Epithelial cell of proximal tubule (primary cell): ENCODE measurements at regions not wholly inside any gene's neighbourhood (a gene's known extent, or its start where the extent isn't known, plus 50 kb on each side); places are given as distances from the start of the nearest gene placed in this dataset.

Experiments
- DNase-seq: peaks from one replicate; pipeline ENCODE4 v3.0.0-alpha.2; 2011; ENCODE audit warnings: low read depth
- H3K4me3 ChIP-seq: 2 replicates; pipeline ENCODE4 v1.5.1; 2011; ENCODE audit warnings: low read depth, mild to moderate bottlenecking, low read length
- TF ChIP-seq, protein P1 (sequence below): conservative IDR thresholded peaks from 2 replicates; pipeline ENCODE4 v1.5.1; 2012; ENCODE audit warnings: low read depth, mild to moderate bottlenecking, low read length

DNA sequence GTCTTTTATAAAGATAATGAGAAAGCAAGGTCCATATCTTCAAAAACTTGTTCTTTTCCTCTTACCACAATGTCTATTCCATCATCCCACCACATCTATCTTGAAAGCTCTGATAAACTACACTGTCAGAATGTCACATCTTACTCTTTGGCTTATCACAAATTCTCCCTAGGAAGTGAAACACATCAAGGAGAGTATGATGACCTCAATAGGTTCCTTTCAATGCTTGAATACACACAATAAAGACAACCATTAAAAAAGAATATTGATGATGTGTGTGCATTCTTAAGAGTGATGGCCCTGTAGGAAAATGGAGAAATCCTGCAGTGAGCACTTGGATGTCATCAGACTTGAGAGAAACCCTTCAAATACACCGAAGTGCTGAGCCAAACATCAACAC lies 918.1 kb upstream of the SORCS1 start:
- TF ChIP-seq, protein P1, sequence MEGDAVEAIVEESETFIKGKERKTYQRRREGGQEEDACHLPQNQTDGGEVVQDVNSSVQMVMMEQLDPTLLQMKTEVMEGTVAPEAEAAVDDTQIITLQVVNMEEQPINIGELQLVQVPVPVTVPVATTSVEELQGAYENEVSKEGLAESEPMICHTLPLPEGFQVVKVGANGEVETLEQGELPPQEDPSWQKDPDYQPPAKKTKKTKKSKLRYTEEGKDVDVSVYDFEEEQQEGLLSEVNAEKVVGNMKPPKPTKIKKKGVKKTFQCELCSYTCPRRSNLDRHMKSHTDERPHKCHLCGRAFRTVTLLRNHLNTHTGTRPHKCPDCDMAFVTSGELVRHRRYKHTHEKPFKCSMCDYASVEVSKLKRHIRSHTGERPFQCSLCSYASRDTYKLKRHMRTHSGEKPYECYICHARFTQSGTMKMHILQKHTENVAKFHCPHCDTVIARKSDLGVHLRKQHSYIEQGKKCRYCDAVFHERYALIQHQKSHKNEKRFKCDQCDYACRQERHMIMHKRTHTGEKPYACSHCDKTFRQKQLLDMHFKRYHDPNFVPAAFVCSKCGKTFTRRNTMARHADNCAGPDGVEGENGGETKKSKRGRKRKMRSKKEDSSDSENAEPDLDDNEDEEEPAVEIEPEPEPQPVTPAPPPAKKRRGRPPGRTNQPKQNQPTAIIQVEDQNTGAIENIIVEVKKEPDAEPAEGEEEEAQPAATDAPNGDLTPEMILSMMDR, result no peak
- no peak overlapping the region for H3K4me3 ChIP-seq

DNA sequence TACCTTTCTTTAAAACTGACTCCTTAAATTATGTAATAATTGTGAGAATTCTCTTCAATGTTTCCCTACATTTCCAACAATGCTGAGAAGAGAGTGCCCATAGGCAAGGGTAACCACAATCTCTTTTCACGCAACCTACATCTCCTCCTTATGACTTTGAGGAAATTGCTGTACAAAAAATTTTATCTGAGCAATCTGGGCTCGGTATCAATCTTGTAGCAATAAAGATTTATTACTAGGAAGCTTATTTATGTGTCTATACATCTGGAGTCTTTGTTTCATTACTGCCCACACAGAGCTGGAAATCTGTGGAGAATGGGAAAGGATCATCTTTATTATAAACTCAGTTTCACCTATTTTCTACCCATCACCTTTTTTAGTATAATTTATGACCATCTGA lies 913.8 kb upstream of the SORCS1 start:
- TF ChIP-seq, protein P1, result no peak
- DNase-seq, result no peak
- no peak overlapping the region for H3K4me3 ChIP-seq

More for the DNA sequence above, 918.1 kb upstream of the SORCS1 start:
- no peak for DNase-seq

DNA sequence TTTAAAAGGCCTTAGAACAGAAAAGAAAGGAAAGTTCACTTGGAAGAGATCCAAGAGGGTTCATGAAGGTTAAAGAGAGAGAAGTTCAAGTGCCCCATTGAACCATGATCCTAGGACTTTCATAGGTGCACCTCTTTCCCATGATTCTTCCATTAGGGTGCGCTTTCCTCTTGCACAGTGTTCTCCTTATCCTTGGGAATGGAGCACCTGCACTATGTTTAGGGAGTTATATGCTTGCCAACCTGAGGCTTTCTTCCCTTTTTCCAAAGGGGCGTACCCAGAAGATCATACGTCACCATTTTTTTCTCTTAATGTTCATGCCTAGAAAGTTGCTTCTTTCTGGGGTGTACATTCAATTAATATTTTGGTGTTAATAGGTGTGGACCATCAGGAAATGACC lies 908.0 kb upstream of the SORCS1 start:
- TF ChIP-seq, protein P1, result no peak
- H3K4me3 ChIP-seq, result no peak overlapping the region
- DNase-seq, result no peak

DNA sequence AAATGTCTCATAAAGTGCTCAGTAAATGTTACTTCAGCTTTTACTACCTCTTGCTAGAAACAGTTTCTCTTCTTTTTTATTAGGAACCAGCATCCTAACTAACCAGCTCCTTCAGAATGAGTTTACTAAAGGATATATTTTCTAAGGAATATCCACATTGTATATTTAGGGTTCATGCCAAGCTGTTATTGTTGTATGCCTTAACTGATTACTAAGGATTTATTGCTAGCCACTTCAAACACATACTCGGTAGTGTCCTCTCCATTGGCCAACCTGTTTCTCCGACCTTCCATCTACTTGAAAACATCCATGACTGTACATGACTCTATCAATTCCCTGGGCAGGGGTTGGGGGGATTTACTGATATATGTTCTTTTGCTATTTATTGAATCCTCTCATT lies 906.3 kb upstream of the SORCS1 start:
- no peak for DNase-seq
- TF ChIP-seq, protein P1, result no peak
- H3K4me3 ChIP-seq, result no peak overlapping the region

DNA sequence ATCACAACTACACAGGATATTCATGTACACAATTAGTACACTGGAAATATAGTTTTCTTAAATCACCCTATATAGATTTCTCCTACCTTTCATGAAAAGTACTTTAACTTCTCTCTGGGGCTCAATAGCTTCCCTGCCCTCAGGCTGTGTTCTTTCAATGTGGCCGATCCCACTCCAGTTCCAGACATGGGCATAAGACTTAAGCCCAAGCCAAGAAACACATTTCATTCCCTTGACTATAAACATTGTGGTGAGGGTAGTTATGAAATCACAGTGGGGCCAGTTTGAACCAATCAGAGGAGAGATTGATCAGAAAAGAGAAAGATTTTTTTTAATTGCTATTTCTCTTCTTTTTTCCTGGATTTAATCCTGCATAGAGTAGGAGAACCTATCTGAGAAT lies 904.6 kb upstream of the SORCS1 start:
- no peak overlapping the region for H3K4me3 ChIP-seq
- DNase-seq, result no peak
- TF ChIP-seq, protein P1, result no peak

DNA sequence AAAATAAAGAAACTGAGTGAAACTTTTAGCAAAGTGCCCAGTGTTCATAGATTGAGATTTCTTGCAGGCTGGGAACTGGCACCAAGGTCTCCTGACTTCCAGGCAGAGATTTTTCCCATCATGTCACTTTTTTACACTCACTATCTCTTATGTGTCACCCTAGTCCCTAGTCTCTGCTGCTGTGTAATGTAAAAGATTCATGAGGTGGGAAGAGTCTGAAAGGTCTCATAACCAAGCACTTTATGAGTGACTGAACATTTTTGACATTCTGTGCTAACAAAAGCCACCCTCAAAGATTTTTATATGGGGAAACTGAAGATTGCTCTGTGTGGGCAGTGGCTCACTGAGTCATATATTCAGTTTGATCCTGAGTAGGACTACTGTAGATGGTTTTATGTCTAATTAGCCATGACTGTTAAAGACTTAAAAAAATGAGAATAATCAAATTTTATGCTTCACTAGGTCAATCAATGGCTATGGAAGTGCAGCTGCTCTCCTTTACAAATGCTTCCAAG lies 900.3 kb upstream of the SORCS1 start:
- DNase-seq, result no peak
- no peak overlapping the region for H3K4me3 ChIP-seq
- TF ChIP-seq, protein P1, result no peak

DNA sequence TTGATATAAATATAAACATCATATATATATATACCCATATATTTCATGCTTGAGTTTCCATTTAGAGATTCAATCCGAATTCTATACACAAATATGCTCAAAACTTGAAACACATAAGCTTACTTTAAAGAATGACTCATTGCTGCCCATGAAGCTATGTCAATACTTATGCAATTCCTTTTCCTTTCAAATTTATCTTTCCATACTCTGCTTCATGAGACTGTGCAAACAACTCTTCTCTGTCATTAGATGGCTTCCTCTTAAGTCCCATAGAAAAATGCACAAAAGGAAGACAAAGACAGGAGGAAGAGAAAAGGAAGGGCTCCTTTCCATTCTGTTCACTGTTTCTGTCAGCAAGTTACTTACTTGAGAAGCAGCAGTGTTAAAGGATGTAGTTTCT lies 895.7 kb upstream of the SORCS1 start:
- no peak for DNase-seq
- TF ChIP-seq, protein P1, result no peak
- H3K4me3 ChIP-seq, result no peak overlapping the region
